SHP77 treated with DMSO at 0.1 percent for 48 hours (cell line): ENCODE measurements at regions not wholly inside any gene's neighbourhood (a gene's known extent, or its start where the extent isn't known, plus 50 kb on each side); places are given as distances from the start of the nearest gene placed in this dataset.
"Not testable (repeated sequence)": the region's sequence is repeated elsewhere in the genome, so short reads cannot be mapped to it uniquely, and the experiment has no call there.

Experiments used
- DNase-seq: peaks from one replicate; lab custom pipeline; 2025; lab: John Stamatoyannopoulos, UW

- DNase-seq = no peak
Observed at GRCh38 chr20:59460352-59460751, 144.0 kb upstream of the PHACTR3 start.

- DNase-seq = no peak
Observed at GRCh38 chr20:59461526-59461925, 142.8 kb upstream of the PHACTR3 start.

GRCh38 chr20:59462249-59462648, 142.1 kb upstream of the PHACTR3 start:
- no peak for DNase-seq

- no peak for DNase-seq
Observed at GRCh38 chr20:59463541-59463940, 140.8 kb upstream of the PHACTR3 start.

GRCh38 chr20:59466107-59466815, 138.1 kb upstream of the PHACTR3 start:
- no peak for DNase-seq

- DNase-seq = no peak
Observed at GRCh38 chr20:59468831-59469230, 135.5 kb upstream of the PHACTR3 start.

- DNase-seq = no peak
Observed at GRCh38 chr20:59469267-59470252, 134.8 kb upstream of the PHACTR3 start.

- DNase-seq = no peak
Observed at GRCh38 chr20:59470521-59470920, 133.8 kb upstream of the PHACTR3 start.

- no peak for DNase-seq
Observed at GRCh38 chr20:59471653-59472421, 132.5 kb upstream of the PHACTR3 start.

- DNase-seq = no peak
Observed at GRCh38 chr20:59473742-59474141, 130.6 kb upstream of the PHACTR3 start.

- DNase-seq = no peak
Observed at GRCh38 chr20:59481067-59481466, 123.3 kb upstream of the PHACTR3 start.

GRCh38 chr20:59481477-59482018, 122.8 kb upstream of the PHACTR3 start:
- DNase-seq = no peak

GRCh38 chr20:59482351-59483187, 121.8 kb upstream of the PHACTR3 start:
- DNase-seq = no peak

GRCh38 chr20:59483481-59483880, 120.9 kb upstream of the PHACTR3 start:
- no peak for DNase-seq

GRCh38 chr20:59484228-59484627, 120.1 kb upstream of the PHACTR3 start:
- no peak for DNase-seq

- no peak for DNase-seq
Observed at GRCh38 chr20:59485576-59486454, 118.5 kb upstream of the PHACTR3 start.

GRCh38 chr20:59488459-59488858, 115.9 kb upstream of the PHACTR3 start:
- DNase-seq = not testable (repeated sequence)

- DNase-seq = not testable (repeated sequence)
Observed at GRCh38 chr20:59490196-59491004, 113.9 kb upstream of the PHACTR3 start.

- no peak for DNase-seq
Observed at GRCh38 chr20:59491884-59492283, 112.5 kb upstream of the PHACTR3 start.
